ENCODE measurements at regions not wholly inside any gene's neighbourhood (a gene's known extent, or its start where the extent isn't known, plus 50 kb on each side); places are given as distances from the start of the nearest gene placed in this dataset.

- TF ChIP-seq SIN3A (IDR thresholded peaks at IDR 0.05; ENCODE audit: borderline replicate concordance, insufficient read depth, low read length), result no peak
- TF ChIP-seq FOXP2 (optimal IDR thresholded peaks at IDR 0.05; ENCODE audit: borderline replicate concordance, extremely low read depth, extremely low read length, insufficient read depth), result no peak
- no peak for TF ChIP-seq POLR2AphosphoS5 (IDR thresholded peaks at IDR 0.05; ENCODE audit: low read depth, low read length)
- no peak for TF ChIP-seq TAF1 (IDR thresholded peaks at IDR 0.05; ENCODE audit: borderline replicate concordance, insufficient read depth, low read length)
- no peak for TF ChIP-seq REST (IDR thresholded peaks at IDR 0.05; ENCODE audit: insufficient read depth in 1 of 2, low read depth in 2 of 2, low read length in 2 of 2)
Observed at GRCh38 chr6:94127716-94128115, 708.4 kb upstream of the EPHA7 start.

- TF ChIP-seq SIN3A (IDR thresholded peaks at IDR 0.05; ENCODE audit: borderline replicate concordance, insufficient read depth, low read length) (no peak), FOXP2 (optimal IDR thresholded peaks at IDR 0.05; ENCODE audit: borderline replicate concordance, extremely low read depth, extremely low read length, insufficient read depth) (no peak), REST (IDR thresholded peaks at IDR 0.05; ENCODE audit: insufficient read depth in 1 of 2, low read depth in 2 of 2, low read length in 2 of 2) (no peak), POLR2AphosphoS5 (IDR thresholded peaks at IDR 0.05; ENCODE audit: low read depth, low read length) (no peak), TAF1 (IDR thresholded peaks at IDR 0.05; ENCODE audit: borderline replicate concordance, insufficient read depth, low read length) (no peak)
Observed at GRCh38 chr6:94124333-94124732, 705.0 kb upstream of the EPHA7 start.

- TF ChIP-seq FOXP2 (optimal IDR thresholded peaks at IDR 0.05; ENCODE audit: borderline replicate concordance, extremely low read depth, extremely low read length, insufficient read depth), result no peak
- TF ChIP-seq POLR2AphosphoS5 (IDR thresholded peaks at IDR 0.05; ENCODE audit: low read depth, low read length), result no peak
- no peak for TF ChIP-seq SIN3A (IDR thresholded peaks at IDR 0.05; ENCODE audit: borderline replicate concordance, insufficient read depth, low read length)
- no peak for TF ChIP-seq TAF1 (IDR thresholded peaks at IDR 0.05; ENCODE audit: borderline replicate concordance, insufficient read depth, low read length)
- TF ChIP-seq REST (IDR thresholded peaks at IDR 0.05; ENCODE audit: insufficient read depth in 1 of 2, low read depth in 2 of 2, low read length in 2 of 2), result no peak
Observed at GRCh38 chr6:94121094-94121493, 701.7 kb upstream of the EPHA7 start.

GRCh38 chr6:94099072-94099471 is 679.7 kb upstream of the EPHA7 start:
- TF ChIP-seq FOXP2 (optimal IDR thresholded peaks at IDR 0.05; ENCODE audit: borderline replicate concordance, extremely low read depth, extremely low read length, insufficient read depth) (no peak), POLR2AphosphoS5 (IDR thresholded peaks at IDR 0.05; ENCODE audit: low read depth, low read length) (no peak), REST (IDR thresholded peaks at IDR 0.05; ENCODE audit: insufficient read depth in 1 of 2, low read depth in 2 of 2, low read length in 2 of 2) (no peak), SIN3A (IDR thresholded peaks at IDR 0.05; ENCODE audit: borderline replicate concordance, insufficient read depth, low read length) (no peak), TAF1 (IDR thresholded peaks at IDR 0.05; ENCODE audit: borderline replicate concordance, insufficient read depth, low read length) (no peak)

DNA sequence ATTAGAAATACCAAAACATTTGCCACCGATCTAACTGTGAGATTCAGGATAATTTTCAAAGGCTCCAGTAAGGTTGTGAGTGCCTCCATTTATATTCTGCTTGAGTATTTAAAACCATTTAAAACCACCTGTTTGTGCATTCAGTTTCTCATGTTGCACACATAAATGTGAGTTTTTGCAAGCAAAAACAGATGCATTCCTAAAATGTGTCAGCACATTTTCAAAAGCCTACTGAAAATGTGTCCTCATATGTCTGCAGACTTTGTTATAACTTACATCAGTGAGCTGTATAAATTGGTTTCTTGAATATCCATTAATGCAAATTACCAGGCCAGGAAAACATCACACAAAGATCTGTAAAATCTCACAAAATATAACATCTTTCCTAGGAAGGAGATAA is 676.6 kb upstream of the EPHA7 start:
- TF ChIP-seq REST (IDR thresholded peaks at IDR 0.05; ENCODE audit: insufficient read depth in 1 of 2, low read depth in 2 of 2, low read length in 2 of 2) (no peak), POLR2AphosphoS5 (IDR thresholded peaks at IDR 0.05; ENCODE audit: low read depth, low read length) (no peak), SIN3A (IDR thresholded peaks at IDR 0.05; ENCODE audit: borderline replicate concordance, insufficient read depth, low read length) (no peak), TAF1 (IDR thresholded peaks at IDR 0.05; ENCODE audit: borderline replicate concordance, insufficient read depth, low read length) (no peak), FOXP2 (optimal IDR thresholded peaks at IDR 0.05; ENCODE audit: borderline replicate concordance, extremely low read depth, extremely low read length, insufficient read depth) (no peak)

Measured in PFSK-1 (cell line).